Gastroesophageal sphincter (tissue), 3 donors: ENCODE measurements at regions not wholly inside any gene's neighbourhood (a gene's known extent, or its start where the extent isn't known, plus 50 kb on each side); places are given as distances from the start of the nearest gene placed in this dataset.

Experiments
- POLR2A ChIP-seq, 2 donors: fragments of 450-650 bp; IDR thresholded peaks; one replicate each; pipeline ENCODE4 v1.6.1; 2017; ENCODE audit warnings: antibody characterized with exemption in 2 of 2, mild to moderate bottlenecking in 2 of 2, moderate library complexity in 1 of 2
- TF ChIP-seq, protein P1 (sequence below), 4 experiments: fragments of 200-600 bp in 2 of 4; fragments of 450-650 bp in 2 of 4; sonication (generic) in 1 of 4; IDR thresholded peaks; one replicate each; pipeline ENCODE4 v1.5.1; 2017 to 2019; ENCODE audit warnings: antibody characterized with exemption in 4 of 4, mild to moderate bottlenecking in 2 of 4, moderate library complexity in 2 of 4

DNA sequence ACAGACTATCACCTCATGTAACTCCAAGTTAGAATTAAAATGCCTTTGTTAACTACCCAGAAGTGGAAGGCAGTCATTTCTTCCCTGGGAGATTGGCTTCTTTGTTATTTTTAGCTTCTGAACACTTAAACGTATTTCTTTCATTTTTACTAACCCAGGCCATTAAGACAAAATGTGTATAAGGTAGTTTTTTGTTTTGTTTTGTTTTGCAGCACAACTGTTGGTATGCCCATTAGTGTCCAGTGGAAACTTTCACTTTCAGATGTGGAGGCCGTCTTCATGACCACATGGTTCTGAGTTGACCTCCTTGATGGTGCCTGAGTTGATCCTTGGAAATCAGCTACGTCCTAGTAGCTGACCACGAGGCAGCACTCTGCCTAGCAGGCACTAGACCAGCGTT is 264.6 kb upstream of the ZNF608 start:
- TF ChIP-seq, protein P1, sequence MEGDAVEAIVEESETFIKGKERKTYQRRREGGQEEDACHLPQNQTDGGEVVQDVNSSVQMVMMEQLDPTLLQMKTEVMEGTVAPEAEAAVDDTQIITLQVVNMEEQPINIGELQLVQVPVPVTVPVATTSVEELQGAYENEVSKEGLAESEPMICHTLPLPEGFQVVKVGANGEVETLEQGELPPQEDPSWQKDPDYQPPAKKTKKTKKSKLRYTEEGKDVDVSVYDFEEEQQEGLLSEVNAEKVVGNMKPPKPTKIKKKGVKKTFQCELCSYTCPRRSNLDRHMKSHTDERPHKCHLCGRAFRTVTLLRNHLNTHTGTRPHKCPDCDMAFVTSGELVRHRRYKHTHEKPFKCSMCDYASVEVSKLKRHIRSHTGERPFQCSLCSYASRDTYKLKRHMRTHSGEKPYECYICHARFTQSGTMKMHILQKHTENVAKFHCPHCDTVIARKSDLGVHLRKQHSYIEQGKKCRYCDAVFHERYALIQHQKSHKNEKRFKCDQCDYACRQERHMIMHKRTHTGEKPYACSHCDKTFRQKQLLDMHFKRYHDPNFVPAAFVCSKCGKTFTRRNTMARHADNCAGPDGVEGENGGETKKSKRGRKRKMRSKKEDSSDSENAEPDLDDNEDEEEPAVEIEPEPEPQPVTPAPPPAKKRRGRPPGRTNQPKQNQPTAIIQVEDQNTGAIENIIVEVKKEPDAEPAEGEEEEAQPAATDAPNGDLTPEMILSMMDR (IDR thresholded peaks at IDR 0.05) = no peak
- no peak for TF ChIP-seq POLR2A (IDR thresholded peaks at IDR 0.05)
